HS-5 (cell line): ENCODE measurements at regions not wholly inside any gene's neighbourhood (a gene's known extent, or its start where the extent isn't known, plus 50 kb on each side); places are given as distances from the start of the nearest gene placed in this dataset.
"Not testable (repeated sequence)": the region's sequence is repeated elsewhere in the genome, so short reads cannot be mapped to it uniquely, and the experiment has no call there.

Experiments
- DNase-seq: peaks from one replicate; pipeline ENCODE4 v3.0.0-alpha.2; 2012; ENCODE audit warnings: low read depth

GRCh38 chr17:43315858-43316521 is 82.2 kb upstream of the RNU2-1 start:
- no peak for DNase-seq

- DNase-seq = no peak
These were observed 81.6 kb upstream of the RNU2-1 start for GRCh38 chr17:43315369-43315768.

- no peak for DNase-seq
These were observed 80.8 kb upstream of the RNU2-1 start for GRCh38 chr17:43314611-43315011.

GRCh38 chr17:43312011-43312410 is 78.2 kb upstream of the RNU2-1 start:
- no peak for DNase-seq

GRCh38 chr17:43309505-43310332 is 75.9 kb upstream of the RNU2-1 start:
- no peak for DNase-seq

GRCh38 chr17:43308999-43309398 is 75.2 kb upstream of the RNU2-1 start:
- DNase-seq = no peak

GRCh38 chr17:43304792-43305191 is 71.0 kb upstream of the RNU2-1 start:
- not testable (repeated sequence) for DNase-seq

GRCh38 chr17:43303049-43303448 is 69.3 kb upstream of the RNU2-1 start:
- DNase-seq = not testable (repeated sequence)

GRCh38 chr17:43299300-43300076 is 65.7 kb upstream of the RNU2-1 start:
- not testable (repeated sequence) for DNase-seq

GRCh38 chr17:43289670-43290069 is 55.9 kb upstream of the RNU2-1 start:
- DNase-seq = not testable (repeated sequence)

GRCh38 chr17:43283606-43284005 is 49.8 kb upstream of the RNU2-1 start:
- not testable (repeated sequence) for DNase-seq
